ENCODE measurements at regions not wholly inside any gene's neighbourhood (a gene's known extent, or its start where the extent isn't known, plus 50 kb on each side); places are given as distances from the start of the nearest gene placed in this dataset.

DNA sequence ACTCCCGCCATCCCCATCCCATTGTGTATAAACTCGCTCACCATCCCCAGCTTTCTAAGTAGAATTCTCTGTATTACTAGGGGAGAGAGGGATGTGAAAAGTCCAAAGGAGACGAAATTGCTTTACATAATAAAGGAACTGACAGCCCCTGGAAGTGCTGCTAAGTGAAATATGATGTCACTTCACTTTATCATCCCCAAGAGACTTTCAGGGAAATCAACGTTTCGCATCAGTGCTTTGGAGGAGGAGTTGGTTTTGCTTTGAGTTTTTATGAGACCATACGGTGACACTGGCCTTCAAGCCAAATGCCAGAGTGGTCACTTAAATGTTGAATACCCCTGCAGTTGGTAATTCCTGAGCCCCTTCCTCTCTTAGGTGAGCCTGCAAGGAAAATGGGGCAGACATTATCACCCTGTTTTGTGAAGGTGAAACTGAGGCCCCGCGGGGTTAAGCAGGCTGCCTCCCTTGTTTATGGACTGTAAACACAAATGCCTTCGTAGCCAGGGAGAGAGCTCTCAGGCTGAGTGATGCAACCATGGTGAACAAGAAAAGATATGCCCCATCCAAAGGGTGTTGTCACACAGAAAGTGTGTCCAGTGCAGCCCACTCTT is 58.4 kb upstream of the KAZN start:
- H3K9me2 ChIP-seq (replicated peaks; ENCODE audit: insufficient read depth, low read length), result no peaks in the 10 kb centered on the region
- no peaks in the 10 kb centered on the region for H3K9me3 ChIP-seq (ENCODE audit: insufficient read depth, low read length)
- no peaks in the 10 kb centered on the region for H3K79me2 ChIP-seq (ENCODE audit: insufficient read depth, low read length)
- TF ChIP-seq CTCF (IDR thresholded peaks at IDR 0.05; ENCODE audit: insufficient read depth, low read length, poor library complexity, severe bottlenecking), result no peak
- no peak for TF ChIP-seq EZH2phosphoT487 (conservative IDR thresholded peaks at IDR 0.05; ENCODE audit: low read length)
- no peaks in the 10 kb centered on the region for H3K27me3 ChIP-seq (ENCODE audit: low read length)
- H3K4me2 ChIP-seq (ENCODE audit: low read depth, low read length, poor library complexity, severe bottlenecking), result no peak overlapping the region
- no peaks in the 10 kb centered on the region for H3F3A ChIP-seq (ENCODE audit: insufficient read depth)
- no peak overlapping the region for H3K4me3 ChIP-seq (ENCODE audit: insufficient read depth, low read length, poor library complexity, severe bottlenecking)
- no peaks in the 10 kb centered on the region for H4K20me1 ChIP-seq (ENCODE audit: low read depth, low read length)
- no peaks in the 10 kb centered on the region for H3K36me3 ChIP-seq (ENCODE audit: low read length)
- no peak overlapping the region for H3K9ac ChIP-seq (ENCODE audit: low read length)
- H2AFZ ChIP-seq (ENCODE audit: low read depth, low read length, severe bottlenecking), result no peak overlapping the region
- H3K27ac ChIP-seq (ENCODE audit: low read depth, low read length), result no peak overlapping the region

DNA sequence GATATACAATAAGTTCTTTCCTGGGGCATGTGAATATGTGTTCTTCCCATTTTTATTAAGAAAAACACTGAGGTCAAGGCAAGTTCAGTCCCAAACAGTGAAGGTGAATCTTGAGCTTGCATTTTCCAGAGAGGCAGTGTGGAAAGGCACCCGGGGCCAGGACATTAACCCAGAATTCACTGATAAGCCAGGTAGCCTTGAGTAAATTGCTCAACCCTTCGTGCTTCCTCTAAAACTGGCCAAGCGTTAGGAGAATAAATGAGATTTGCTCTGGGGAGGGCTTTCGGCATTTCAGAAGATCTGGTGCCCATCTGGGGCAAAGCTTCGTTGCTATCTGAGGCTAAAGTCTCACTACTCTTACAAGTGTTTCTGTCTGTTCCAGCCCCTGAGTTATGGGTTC is 57.1 kb upstream of the KAZN start:
- no peak overlapping the region for H3K4me2 ChIP-seq (ENCODE audit: low read depth, low read length, poor library complexity, severe bottlenecking)
- H3K9me2 ChIP-seq (replicated peaks; ENCODE audit: insufficient read depth, low read length), result no peaks in the 10 kb centered on the region
- H3K36me3 ChIP-seq (ENCODE audit: low read length), result no peaks in the 10 kb centered on the region
- no peaks in the 10 kb centered on the region for H3F3A ChIP-seq (ENCODE audit: insufficient read depth)
- no peaks in the 10 kb centered on the region for H4K20me1 ChIP-seq (ENCODE audit: low read depth, low read length)
- H3K9me3 ChIP-seq (ENCODE audit: insufficient read depth, low read length), result no peaks in the 10 kb centered on the region
- H3K4me3 ChIP-seq (ENCODE audit: insufficient read depth, low read length, poor library complexity, severe bottlenecking), result no peak overlapping the region
- no peaks in the 10 kb centered on the region for H3K27me3 ChIP-seq (ENCODE audit: low read length)
- no peak overlapping the region for H3K27ac ChIP-seq (ENCODE audit: low read depth, low read length)
- no peak overlapping the region for H2AFZ ChIP-seq (ENCODE audit: low read depth, low read length, severe bottlenecking)
- H3K9ac ChIP-seq (ENCODE audit: low read length), result no peak overlapping the region
- no peaks in the 10 kb centered on the region for H3K79me2 ChIP-seq (ENCODE audit: insufficient read depth, low read length)
- no peak for TF ChIP-seq CTCF (IDR thresholded peaks at IDR 0.05; ENCODE audit: insufficient read depth, low read length, poor library complexity, severe bottlenecking)
- TF ChIP-seq EZH2phosphoT487 (conservative IDR thresholded peaks at IDR 0.05; ENCODE audit: low read length), result no peak

- no peaks in the 10 kb centered on the region for H4K20me1 ChIP-seq (ENCODE audit: low read depth, low read length)
- no peaks in the 10 kb centered on the region for H3K79me2 ChIP-seq (ENCODE audit: insufficient read depth, low read length)
- H3K4me3 ChIP-seq (ENCODE audit: insufficient read depth, low read length, poor library complexity, severe bottlenecking), result no peak overlapping the region
- H3K27me3 ChIP-seq (ENCODE audit: low read length), result no peaks in the 10 kb centered on the region
- no peaks in the 10 kb centered on the region for H3K36me3 ChIP-seq (ENCODE audit: low read length)
- TF ChIP-seq EZH2phosphoT487 (conservative IDR thresholded peaks at IDR 0.05; ENCODE audit: low read length) (no peak), CTCF (IDR thresholded peaks at IDR 0.05; ENCODE audit: insufficient read depth, low read length, poor library complexity, severe bottlenecking) (no peak)
- H3F3A ChIP-seq (ENCODE audit: insufficient read depth), result no peaks in the 10 kb centered on the region
- no peak overlapping the region for H3K9ac ChIP-seq (ENCODE audit: low read length)
- H3K9me3 ChIP-seq (ENCODE audit: insufficient read depth, low read length), result no peaks in the 10 kb centered on the region
- H3K4me2 ChIP-seq (ENCODE audit: low read depth, low read length, poor library complexity, severe bottlenecking), result no peak overlapping the region
- no peaks in the 10 kb centered on the region for H3K9me2 ChIP-seq (replicated peaks; ENCODE audit: insufficient read depth, low read length)
- no peak overlapping the region for H3K27ac ChIP-seq (ENCODE audit: low read depth, low read length)
- H2AFZ ChIP-seq (ENCODE audit: low read depth, low read length, severe bottlenecking), result no peak overlapping the region
These were observed 55.2 kb upstream of the KAZN start for GRCh38 chr1:14543191-14543840.

Measured in SU-DHL-6 (cell line).